ENCODE measurements at regions not wholly inside any gene's neighbourhood (a gene's known extent, or its start where the extent isn't known, plus 50 kb on each side); places are given as distances from the start of the nearest gene placed in this dataset.

DNA sequence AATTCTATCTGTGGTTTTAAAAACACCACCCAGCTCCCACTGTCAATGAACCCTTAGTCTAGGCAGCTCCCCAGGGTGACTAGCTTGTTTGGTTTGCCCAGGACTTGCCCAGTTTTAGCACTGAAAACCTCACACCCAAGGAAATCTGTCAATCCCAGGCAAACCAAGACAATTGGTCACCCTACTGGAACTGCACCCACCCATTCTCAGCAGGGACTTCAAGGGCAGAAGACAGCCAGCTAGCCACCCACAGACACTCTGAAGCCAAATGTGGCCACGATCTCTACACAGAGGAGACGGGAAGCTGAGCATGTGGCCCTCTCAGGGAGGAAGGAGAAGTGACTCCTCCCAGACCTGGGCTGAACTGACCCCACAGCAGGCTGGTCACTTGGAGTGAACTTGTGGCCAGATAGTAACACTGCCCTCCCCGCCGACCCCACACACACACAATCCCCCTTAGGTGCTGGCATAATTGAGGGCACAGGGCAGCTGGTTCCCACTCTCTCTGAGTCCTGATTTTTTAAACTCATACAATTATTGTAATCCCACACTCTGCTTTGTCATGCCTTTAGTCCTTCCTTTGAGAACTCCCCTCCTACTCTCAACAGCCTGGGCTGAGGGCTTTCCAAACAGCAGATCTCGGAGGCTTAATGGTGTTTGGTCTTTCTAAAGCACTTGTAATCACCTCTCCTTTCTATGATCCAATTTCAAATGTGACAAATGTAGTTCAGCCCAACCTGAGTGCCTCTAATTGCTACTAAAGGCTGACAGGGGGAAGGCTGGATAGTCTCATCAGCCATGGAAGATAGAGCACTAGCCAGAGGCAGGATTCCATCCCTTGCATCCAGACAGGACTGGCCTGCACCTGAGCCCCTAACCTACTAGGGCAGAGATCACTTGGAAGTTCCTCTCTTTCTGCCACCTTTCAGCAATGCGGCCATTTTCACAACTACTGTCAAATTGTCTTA is 74.7 kb upstream of the DRD2 start:
- WGBS: 86% methylated on average over 5 of the region's 6 CpGs
- Histone ChIP-seq H3K14ac (ENCODE audit: low read length in 2 of 2) (peak overlapping the region in 1 of 2 experiments; percentile 36), H4K8ac (ENCODE audit: low read length) (no peak overlapping the region)

DNA sequence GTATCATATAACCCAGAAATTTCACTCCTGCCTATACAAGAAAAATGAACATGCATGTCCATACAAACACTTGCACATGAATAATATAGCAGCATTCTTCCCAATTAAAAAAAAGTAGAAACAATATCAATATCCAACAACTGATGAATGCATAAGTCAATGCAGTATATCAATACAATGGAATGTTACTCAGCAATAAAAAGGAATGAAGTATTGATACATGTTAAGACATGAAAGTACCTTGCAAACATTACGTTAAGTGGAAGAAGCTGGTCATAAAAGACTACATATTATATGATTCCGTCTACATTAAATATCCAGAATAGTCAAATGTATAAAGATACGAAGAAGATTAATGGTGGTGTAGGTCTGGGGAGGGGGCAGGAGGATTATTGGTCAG is 73.9 kb upstream of the DRD2 start:
- H3K36me3 ChIP-seq (ENCODE audit: control insufficient read depth in 1 of 2, insufficient read depth in 2 of 2, low read depth in 1 of 2, low read length in 2 of 2): no peaks in the 10 kb centered on the region
- H4K8ac ChIP-seq (ENCODE audit: low read length): no peak overlapping the region
- no peak overlapping the region for H2AK5ac ChIP-seq (ENCODE audit: low read length, severe bottlenecking)
- no peak overlapping the region for H3K4me3 ChIP-seq (ENCODE audit: insufficient read depth in 1 of 2, low read depth in 1 of 2, low read length in 2 of 2)
- no peak overlapping the region for H3K4me2 ChIP-seq (ENCODE audit: low read length, poor library complexity, severe bottlenecking)
- DNase-seq: no peak
- no peak overlapping the region for H2BK120ac ChIP-seq (ENCODE audit: low read depth, low read length)
- H3K27ac ChIP-seq (ENCODE audit: low read length, poor library complexity, severe bottlenecking): no peak overlapping the region
- no peak overlapping the region for H3K14ac ChIP-seq (ENCODE audit: low read length in 2 of 2)
- no peaks in the 10 kb centered on the region for H3K9me3 ChIP-seq (ENCODE audit: control insufficient read depth, low read length)
- no peak overlapping the region for H2BK12ac ChIP-seq (ENCODE audit: low read length in 2 of 2)
- no peak overlapping the region for H3K9ac ChIP-seq (ENCODE audit: low read length)
- H3K4me1 ChIP-seq (ENCODE audit: control insufficient read depth, insufficient read depth, low read depth, low read length): peaks cover 5% of the 10 kb centered on the region
- H4K91ac ChIP-seq (ENCODE audit: low read length): no peak overlapping the region
- H3K18ac ChIP-seq (ENCODE audit: low read depth in 1 of 2, low read length in 2 of 2): no peak overlapping the region
- no peak overlapping the region for H2AFZ ChIP-seq (ENCODE audit: low read depth, low read length)
- H2BK5ac ChIP-seq (ENCODE audit: low read depth, low read length, poor library complexity, severe bottlenecking): no peak overlapping the region
- 93% methylated on average over 2 of the region's 3 CpGs for WGBS
- no peaks in the 10 kb centered on the region for H3K79me1 ChIP-seq (replicated peaks; ENCODE audit: low read length, poor library complexity, severe bottlenecking)
- no peak overlapping the region for H3K23ac ChIP-seq (ENCODE audit: low read length in 2 of 2)
- H3K4ac ChIP-seq (ENCODE audit: low read depth in 1 of 2, low read length in 2 of 2): no peak overlapping the region
- H2BK15ac ChIP-seq (ENCODE audit: low read depth, poor library complexity, severe bottlenecking): no peak overlapping the region
- peaks cover 13 to 55% of the 10 kb centered on the region in 2 experiments for H3K27me3 ChIP-seq (ENCODE audit: control insufficient read depth in 1 of 2, insufficient read depth in 1 of 2, low read length in 2 of 2)

More for the DNA sequence above, 74.7 kb upstream of the DRD2 start:
- Histone ChIP-seq H3K23ac (ENCODE audit: low read length in 2 of 2) (no peak overlapping the region), H3K4me1 (ENCODE audit: control insufficient read depth, insufficient read depth, low read depth, low read length) (peaks cover 5% of the 10 kb centered on the region), H2BK15ac (ENCODE audit: low read depth, poor library complexity, severe bottlenecking) (no peak overlapping the region), H2BK120ac (ENCODE audit: low read depth, low read length) (no peak overlapping the region), H2BK12ac (ENCODE audit: low read length in 2 of 2) (no peak overlapping the region), H3K27ac (ENCODE audit: low read length, poor library complexity, severe bottlenecking) (no peak overlapping the region), H2AFZ (ENCODE audit: low read depth, low read length) (no peak overlapping the region), H3K27me3 (ENCODE audit: control insufficient read depth in 1 of 2, insufficient read depth in 1 of 2, low read length in 2 of 2) (peaks cover 13 to 47% of the 10 kb centered on the region in 2 experiments), H3K4me3 (ENCODE audit: insufficient read depth in 1 of 2, low read depth in 1 of 2, low read length in 2 of 2) (no peak overlapping the region), H3K4ac (ENCODE audit: low read depth in 1 of 2, low read length in 2 of 2) (no peak overlapping the region), H2AK5ac (ENCODE audit: low read length, severe bottlenecking) (no peak overlapping the region), H3K18ac (ENCODE audit: low read depth in 1 of 2, low read length in 2 of 2) (peak overlapping the region in 1 of 2 experiments; percentile 4), H2BK5ac (ENCODE audit: low read depth, low read length, poor library complexity, severe bottlenecking) (no peak overlapping the region), H3K4me2 (ENCODE audit: low read length, poor library complexity, severe bottlenecking) (no peak overlapping the region), H3K36me3 (ENCODE audit: control insufficient read depth in 1 of 2, insufficient read depth in 2 of 2, low read depth in 1 of 2, low read length in 2 of 2) (no peaks in the 10 kb centered on the region), H3K79me1 (replicated peaks; ENCODE audit: low read length, poor library complexity, severe bottlenecking) (no peaks in the 10 kb centered on the region), H3K9ac (ENCODE audit: low read length) (no peak overlapping the region), H4K91ac (ENCODE audit: low read length) (no peak overlapping the region), H3K9me3 (ENCODE audit: control insufficient read depth, low read length) (no peaks in the 10 kb centered on the region)
- no peak for DNase-seq

- no peak overlapping the region for H3K9ac ChIP-seq (ENCODE audit: low read length)
- H3K79me1 ChIP-seq (replicated peaks; ENCODE audit: low read length, poor library complexity, severe bottlenecking): no peaks in the 10 kb centered on the region
- 78% methylated on average over 4 of the region's 4 CpGs for WGBS
- H3K9me3 ChIP-seq (ENCODE audit: control insufficient read depth, low read length): no peaks in the 10 kb centered on the region
- no peak overlapping the region for H4K8ac ChIP-seq (ENCODE audit: low read length)
- no peak overlapping the region for H2BK5ac ChIP-seq (ENCODE audit: low read depth, low read length, poor library complexity, severe bottlenecking)
- no peak overlapping the region for H3K23ac ChIP-seq (ENCODE audit: low read length in 2 of 2)
- DNase-seq: no peak
- no peak overlapping the region for H3K4ac ChIP-seq (ENCODE audit: low read depth in 1 of 2, low read length in 2 of 2)
- H2BK120ac ChIP-seq (ENCODE audit: low read depth, low read length): no peak overlapping the region
- H3K4me3 ChIP-seq (ENCODE audit: insufficient read depth in 1 of 2, low read depth in 1 of 2, low read length in 2 of 2): no peak overlapping the region
- no peak overlapping the region for H2BK15ac ChIP-seq (ENCODE audit: low read depth, poor library complexity, severe bottlenecking)
- no peak overlapping the region for H3K14ac ChIP-seq (ENCODE audit: low read length in 2 of 2)
- H2AK5ac ChIP-seq (ENCODE audit: low read length, severe bottlenecking): no peak overlapping the region
- H3K18ac ChIP-seq (ENCODE audit: low read depth in 1 of 2, low read length in 2 of 2): no peak overlapping the region
- no peak overlapping the region for H3K27ac ChIP-seq (ENCODE audit: low read length, poor library complexity, severe bottlenecking)
- H4K91ac ChIP-seq (ENCODE audit: low read length): no peak overlapping the region
- H3K36me3 ChIP-seq (ENCODE audit: control insufficient read depth in 1 of 2, insufficient read depth in 2 of 2, low read depth in 1 of 2, low read length in 2 of 2): no peaks in the 10 kb centered on the region
- peaks cover under 1% of the 10 kb centered on the region for H3K4me1 ChIP-seq (ENCODE audit: control insufficient read depth, insufficient read depth, low read depth, low read length)
- no peak overlapping the region for H3K4me2 ChIP-seq (ENCODE audit: low read length, poor library complexity, severe bottlenecking)
- H3K27me3 ChIP-seq (ENCODE audit: control insufficient read depth in 1 of 2, insufficient read depth in 1 of 2, low read length in 2 of 2): peaks cover 13 to 61% of the 10 kb centered on the region in 2 experiments
- H2BK12ac ChIP-seq (ENCODE audit: low read length in 2 of 2): no peak overlapping the region
- no peak overlapping the region for H2AFZ ChIP-seq (ENCODE audit: low read depth, low read length)
Measured at GRCh38 chr11:113547739-113548138, 72.5 kb upstream of the DRD2 start.

DNA sequence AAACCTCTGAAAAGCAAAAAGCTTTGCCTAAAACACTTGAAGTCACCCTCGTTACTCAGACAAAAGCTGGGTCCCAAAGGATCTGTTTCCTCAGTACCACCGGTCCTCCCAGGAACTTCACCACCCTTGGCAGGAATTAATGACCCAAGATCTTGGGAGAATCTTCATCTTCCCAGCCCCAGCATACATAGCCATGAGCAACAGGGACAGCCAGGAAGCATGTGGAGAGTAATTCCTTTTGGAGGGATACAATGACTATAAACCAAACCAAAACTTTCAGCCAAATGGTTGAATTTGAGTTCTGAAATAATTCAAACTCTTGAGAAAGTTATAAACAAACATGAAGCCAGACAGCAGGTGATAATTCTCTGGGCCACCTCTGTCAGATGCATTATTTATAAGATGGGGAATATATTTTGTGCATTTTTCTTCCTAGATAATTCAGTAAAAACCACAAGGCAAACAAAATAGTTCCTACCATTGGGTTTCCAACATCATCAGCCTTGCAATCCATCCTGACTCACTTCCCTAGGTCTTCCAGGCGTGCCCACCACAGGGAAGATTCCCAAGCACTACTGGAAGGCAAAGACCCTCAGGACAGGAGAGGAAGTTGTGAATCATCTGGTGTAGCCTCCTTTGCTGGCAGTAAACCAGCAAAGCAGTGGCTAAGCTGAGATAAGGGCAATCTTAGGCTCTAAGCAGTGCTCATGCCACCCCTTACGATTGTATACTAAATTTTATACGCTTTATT is 71.7 kb upstream of the DRD2 start:
- no peak overlapping the region for H3K14ac ChIP-seq (ENCODE audit: low read length in 2 of 2)

More for the DNA sequence above, 71.7 kb upstream of the DRD2 start:
- H3K4ac ChIP-seq (ENCODE audit: low read depth in 1 of 2, low read length in 2 of 2): no peak overlapping the region
- H3K36me3 ChIP-seq (ENCODE audit: control insufficient read depth in 1 of 2, insufficient read depth in 2 of 2, low read depth in 1 of 2, low read length in 2 of 2): no peaks in the 10 kb centered on the region
- no peak overlapping the region for H4K91ac ChIP-seq (ENCODE audit: low read length)
- no peak overlapping the region for H2BK12ac ChIP-seq (ENCODE audit: low read length in 2 of 2)
- no peak overlapping the region for H3K4me3 ChIP-seq (ENCODE audit: insufficient read depth in 1 of 2, low read depth in 1 of 2, low read length in 2 of 2)
- H3K27me3 ChIP-seq (ENCODE audit: control insufficient read depth in 1 of 2, insufficient read depth in 1 of 2, low read length in 2 of 2): peaks cover 13 to 66% of the 10 kb centered on the region in 2 experiments
- no peak overlapping the region for H2BK5ac ChIP-seq (ENCODE audit: low read depth, low read length, poor library complexity, severe bottlenecking)
- H3K79me1 ChIP-seq (replicated peaks; ENCODE audit: low read length, poor library complexity, severe bottlenecking): no peaks in the 10 kb centered on the region
- no peak overlapping the region for H2AK5ac ChIP-seq (ENCODE audit: low read length, severe bottlenecking)
- DNase-seq: peak; percentile 79
- H2BK15ac ChIP-seq (ENCODE audit: low read depth, poor library complexity, severe bottlenecking): no peak overlapping the region
- no peak overlapping the region for H3K4me2 ChIP-seq (ENCODE audit: low read length, poor library complexity, severe bottlenecking)
- no peaks in the 10 kb centered on the region for H3K9me3 ChIP-seq (ENCODE audit: control insufficient read depth, low read length)
- no peaks in the 10 kb centered on the region for H3K4me1 ChIP-seq (ENCODE audit: control insufficient read depth, insufficient read depth, low read depth, low read length)
- H3K9ac ChIP-seq (ENCODE audit: low read length): no peak overlapping the region
- no peak overlapping the region for H3K27ac ChIP-seq (ENCODE audit: low read length, poor library complexity, severe bottlenecking)
- H2AFZ ChIP-seq (ENCODE audit: low read depth, low read length): no peak overlapping the region
- H3K18ac ChIP-seq (ENCODE audit: low read depth in 1 of 2, low read length in 2 of 2): no peak overlapping the region
- WGBS: 51% methylated on average over 5 of the region's 5 CpGs
- H2BK120ac ChIP-seq (ENCODE audit: low read depth, low read length): no peak overlapping the region
- H4K8ac ChIP-seq (ENCODE audit: low read length): no peak overlapping the region
- no peak overlapping the region for H3K23ac ChIP-seq (ENCODE audit: low read length in 2 of 2)
